GM04503 (cell line): ENCODE measurements at regions not wholly inside any gene's neighbourhood (a gene's known extent, or its start where the extent isn't known, plus 50 kb on each side); places are given as distances from the start of the nearest gene placed in this dataset.
"Not testable (repeated sequence)": the region's sequence is repeated elsewhere in the genome, so short reads cannot be mapped to it uniquely, and the experiment has no call there.

ENCODE experiments used
- DNase-seq: peaks from one replicate; pipeline ENCODE4 v3.0.0-alpha.2; 2012; ENCODE audit warnings: low read depth

DNA sequence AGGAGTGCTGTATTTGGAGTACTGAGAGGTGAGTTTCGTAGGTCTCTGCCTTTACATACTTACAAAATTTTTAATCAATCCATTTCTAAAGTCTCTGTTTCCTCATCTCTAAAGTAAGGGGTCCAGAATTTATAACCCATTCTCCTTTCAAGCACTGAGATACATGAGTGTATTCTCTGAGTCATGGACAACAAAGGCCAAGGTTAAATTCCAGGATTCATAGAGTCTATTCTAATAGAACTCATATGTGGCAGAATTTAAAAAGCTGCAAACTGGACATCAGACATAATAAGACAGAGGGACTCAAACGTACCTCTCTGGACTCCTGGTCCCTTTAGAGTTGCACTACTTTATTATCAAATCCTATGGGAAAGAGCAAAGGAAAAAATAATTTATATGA is 112.5 kb upstream of the SLIT3 start:
- no peak for DNase-seq

DNA sequence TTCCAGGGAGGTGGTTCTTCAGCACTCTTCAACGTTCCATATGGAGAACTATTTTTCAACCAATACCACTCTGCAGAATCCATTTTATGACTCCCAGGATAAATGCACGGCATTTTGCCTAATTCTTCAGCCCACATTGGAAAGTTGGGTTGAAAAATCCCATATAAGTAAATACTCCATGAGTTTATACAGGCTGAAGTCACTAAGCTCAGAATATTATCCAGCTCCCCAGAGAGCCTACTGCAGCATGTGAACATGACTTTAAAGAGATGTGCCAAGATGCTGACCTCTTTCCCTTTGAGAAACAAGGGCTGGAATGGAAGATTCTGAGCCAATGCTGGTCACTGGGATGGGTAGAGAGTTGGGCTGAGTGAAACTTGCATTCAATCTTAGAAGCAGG is 111.9 kb upstream of the SLIT3 start:
- DNase-seq, result no peak

DNA sequence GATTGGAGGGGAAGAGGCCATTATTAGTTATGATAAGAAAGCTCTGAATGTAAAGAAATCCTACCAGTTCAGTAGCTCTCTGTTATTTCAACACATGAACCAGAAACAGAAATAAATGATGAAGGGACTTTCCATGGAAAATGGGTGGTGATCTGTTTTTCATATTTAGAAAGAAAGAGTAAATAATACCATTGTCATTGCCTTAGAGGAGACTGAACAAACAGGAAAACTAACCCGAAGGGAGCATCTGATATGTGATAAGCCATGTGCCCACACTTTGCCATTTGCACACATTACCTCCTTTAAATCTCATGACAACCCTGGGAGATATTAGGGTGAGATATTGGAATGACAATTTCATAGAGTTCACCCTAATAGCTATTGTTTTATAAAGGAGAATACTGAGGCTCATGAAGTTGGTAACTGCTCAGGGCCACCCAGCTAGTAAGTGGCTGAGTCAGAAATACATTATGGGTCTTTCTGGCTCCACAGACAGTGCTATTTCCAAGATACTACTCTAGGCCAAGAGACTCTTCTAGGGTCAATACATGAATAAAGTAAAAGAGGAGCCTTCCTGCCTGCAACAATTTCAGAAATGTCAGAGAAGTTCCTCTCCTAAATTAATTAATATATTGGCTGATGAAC is 111.0 kb upstream of the SLIT3 start:
- no peak for DNase-seq

DNA sequence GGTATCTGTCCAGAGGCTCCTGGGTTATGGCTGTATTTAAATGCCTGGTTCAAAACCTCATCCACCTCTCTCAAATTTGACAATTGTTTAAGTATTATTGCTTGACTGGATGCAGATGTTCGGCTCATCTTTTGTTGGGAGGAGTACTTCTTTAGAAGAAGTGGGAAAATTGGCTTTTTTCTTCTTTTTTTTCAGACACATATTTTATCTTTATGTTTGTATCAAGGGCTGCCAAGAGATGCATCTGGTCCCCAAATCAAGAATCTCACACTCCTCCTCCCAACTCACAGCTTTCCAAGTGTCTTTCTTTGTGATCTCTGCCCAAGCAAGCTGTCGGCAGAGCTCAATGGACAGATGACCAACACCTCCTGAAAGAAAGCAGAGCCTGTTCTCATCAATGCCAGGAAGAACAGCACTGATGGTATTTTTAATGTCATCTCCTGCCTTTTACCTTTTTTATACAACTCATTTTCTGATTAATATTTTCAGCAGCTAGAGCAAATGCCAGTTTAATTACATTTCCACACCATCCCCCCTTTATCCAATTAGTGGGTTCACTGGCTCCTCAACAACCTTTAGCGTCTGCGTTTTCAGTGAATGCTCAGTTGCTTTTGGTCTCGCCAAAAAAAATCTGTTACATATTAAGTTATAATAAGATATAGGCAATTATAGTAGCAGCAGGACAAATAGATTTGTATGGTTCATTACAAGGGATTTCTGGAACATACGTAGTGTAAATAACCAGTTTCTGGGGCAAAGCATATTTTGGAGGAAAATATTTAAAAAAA is 110.3 kb upstream of the SLIT3 start:
- no peak for DNase-seq

DNA sequence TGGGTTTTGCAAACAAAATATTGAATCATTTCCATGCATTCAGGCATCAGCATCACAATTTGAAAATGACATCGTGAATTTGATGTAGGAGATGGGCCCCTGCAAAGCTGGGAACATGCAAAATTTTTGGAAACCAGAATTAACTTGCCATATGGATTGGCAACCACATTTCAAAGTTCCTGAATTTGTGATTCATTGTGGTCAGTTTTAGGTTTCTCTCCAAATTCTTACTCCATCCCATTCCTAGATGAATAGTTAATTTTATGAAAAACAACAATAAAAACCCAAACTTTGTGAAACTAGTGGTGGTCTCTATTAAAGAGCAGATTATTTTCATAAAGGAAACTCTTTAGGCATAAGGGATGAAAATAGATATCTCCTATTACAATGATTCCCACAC is 107.8 kb upstream of the SLIT3 start:
- DNase-seq, result no peak

DNA sequence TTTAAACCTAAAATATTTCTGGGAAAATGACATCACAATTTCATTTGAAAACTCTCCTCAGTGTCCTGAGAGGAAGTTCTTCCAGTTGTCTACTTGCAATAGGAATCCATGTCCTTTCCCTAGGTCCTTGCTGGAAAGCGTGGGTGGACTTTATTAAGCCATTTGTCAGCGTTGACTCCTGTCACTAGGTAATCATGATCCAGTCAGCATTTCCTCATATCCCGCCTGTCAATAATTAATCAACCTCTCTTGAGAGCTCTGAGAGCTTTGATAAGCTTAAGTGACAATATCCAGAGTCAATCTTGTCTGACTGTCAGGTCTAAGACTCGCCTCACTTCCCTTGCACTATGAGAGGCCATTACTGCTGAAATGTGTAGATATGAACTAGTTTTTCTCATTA is 107.2 kb upstream of the SLIT3 start:
- no peak for DNase-seq

DNA sequence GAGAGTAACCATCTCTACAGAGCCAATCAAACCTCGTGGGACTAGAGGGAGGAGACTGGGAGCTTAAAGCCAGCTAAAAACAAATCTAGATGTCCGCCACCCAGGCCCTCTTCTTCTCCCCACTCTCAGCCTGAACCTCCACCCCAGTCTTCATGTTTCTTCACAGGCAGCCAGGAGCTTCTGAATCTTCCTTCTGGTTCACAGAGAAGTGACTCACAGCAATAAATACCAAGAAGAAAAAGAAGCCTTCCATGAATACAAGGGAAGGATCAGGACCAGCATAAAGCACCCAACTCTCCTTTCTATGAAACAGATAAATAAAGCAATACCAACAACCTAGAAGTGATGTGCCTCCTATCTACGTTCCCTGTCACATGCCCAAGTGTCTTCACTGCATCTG is 103.3 kb upstream of the SLIT3 start:
- no peak for DNase-seq

DNA sequence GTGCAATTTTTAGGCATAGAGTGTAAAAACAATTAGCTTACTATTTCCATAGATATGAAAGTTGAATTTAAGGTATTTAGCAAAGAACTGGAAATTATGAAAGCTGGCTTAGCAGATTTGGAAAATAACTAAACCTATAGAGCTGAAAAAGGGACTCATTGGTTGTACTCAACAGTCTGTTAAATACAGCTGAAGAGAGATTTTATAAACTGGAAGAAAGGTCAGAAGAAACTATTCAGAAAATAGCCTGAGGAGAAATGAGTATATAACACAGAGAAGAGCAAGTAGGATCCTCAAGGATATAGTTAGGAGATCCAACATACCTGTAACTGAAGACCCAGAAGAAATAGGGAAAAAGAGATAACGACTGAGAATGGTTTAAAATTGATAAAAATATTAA is 97.6 kb upstream of the SLIT3 start:
- no peak for DNase-seq

DNA sequence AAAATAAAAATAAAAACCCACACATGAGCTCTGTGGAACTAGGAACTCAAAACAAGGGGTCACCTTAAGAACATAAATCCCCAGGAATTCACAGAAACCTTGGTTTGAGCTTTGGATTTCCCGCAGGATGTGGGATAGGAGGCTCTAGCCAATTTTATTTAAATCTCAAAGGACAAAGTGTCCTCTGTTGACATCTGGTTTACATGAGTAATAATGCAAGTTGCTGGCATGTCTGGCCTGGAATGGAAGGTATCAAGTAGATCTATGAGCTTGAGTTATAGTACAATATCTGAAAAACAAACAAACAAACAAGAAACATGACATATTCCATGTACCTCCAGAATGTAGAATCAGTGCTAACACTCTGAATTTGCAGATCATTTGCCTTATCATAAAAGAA is 94.2 kb upstream of the SLIT3 start:
- DNase-seq, result no peak

DNA sequence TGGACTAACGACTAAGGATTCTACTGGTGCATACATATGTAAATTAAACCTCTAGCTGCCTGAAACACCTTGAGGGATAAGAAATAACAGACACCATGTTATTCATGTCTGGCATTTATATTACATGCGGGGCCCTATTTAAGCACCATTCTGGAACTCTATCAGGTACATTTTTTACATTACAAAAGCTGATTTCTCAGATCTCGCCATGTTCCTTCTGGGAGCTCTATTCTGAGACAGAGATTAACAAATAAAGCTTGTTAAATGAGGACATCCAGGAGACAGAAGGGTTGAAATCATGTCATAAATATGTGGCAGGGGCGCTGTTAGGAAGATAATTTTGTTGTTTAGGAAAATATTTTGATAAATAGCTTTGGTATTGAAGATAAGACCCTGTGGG is 93.4 kb upstream of the SLIT3 start:
- no peak for DNase-seq

DNA sequence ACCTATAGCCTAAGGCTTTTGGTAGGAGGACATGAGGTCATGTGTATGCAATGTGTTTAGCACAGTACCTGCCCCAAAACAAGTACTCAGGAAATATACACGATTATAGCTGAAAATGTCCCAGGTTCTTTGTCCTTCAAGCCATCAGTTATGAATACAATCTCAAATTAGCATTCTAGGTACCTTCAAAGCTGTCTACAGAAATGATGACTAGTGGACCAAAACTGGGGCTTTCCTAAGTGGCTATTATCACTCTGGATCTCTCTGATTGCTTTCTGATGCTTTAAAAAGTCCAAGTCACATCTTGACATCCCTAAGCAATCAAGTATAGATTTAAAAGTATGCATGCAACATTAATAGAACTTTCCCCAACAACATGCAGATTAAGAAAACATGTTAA is 93.0 kb upstream of the SLIT3 start:
- DNase-seq, result no peak

DNA sequence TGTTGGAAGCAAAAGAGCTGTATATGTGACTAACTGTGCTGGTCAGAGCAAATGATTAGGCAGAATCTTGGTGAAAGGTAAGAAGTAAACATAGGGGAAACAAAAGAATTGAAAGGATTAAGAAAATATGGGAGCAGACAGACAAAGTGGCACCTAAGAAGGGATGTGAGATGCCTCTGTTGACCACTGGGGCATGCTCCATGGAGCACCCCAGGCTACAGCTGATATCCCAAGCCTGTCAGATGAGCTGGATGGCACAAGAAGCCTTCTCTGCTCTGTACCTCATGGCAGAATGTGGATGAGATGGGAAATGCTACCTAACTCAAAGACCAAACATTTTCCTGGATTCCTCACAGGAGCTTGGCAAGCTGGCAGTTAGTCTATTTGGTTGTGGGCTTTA is 89.3 kb upstream of the SLIT3 start:
- no peak for DNase-seq

DNA sequence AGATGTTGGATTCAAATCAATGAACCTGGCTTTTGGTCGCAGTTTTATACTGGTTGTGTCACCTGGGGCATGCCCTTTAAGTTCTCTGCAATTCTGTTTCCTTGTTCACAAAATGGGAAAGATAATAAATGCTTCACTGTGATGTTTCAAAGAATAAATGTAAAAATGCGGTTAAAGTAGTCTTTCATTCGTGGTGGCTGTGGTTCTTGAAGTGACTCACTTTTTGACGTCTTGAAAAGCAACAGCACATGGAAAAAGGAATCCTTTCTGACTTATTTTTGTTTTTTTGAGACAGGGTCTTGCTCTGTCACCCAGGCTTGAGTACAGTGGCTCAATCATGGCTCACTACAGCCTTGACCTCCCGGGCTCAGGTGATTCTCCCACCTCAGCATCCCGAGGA is 88.4 kb upstream of the SLIT3 start:
- DNase-seq, result no peak

DNA sequence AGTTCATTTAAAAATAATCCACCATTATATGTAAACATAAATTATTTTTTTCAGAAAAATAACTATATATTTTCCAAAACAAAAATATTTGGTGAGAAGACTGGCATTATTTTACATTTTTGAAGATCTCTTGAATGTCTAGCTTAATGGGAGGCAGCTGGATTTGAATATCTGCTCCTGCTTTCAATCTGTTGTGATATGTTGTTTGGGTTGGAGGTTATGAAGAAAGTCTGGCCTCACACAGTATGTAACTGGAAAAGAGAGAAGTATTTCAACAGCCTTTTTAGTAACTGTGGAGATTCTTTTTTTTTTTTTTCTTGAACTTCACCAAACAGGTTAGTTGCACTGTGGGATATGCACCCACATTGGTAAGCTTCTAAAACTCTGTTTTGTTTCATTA is 84.7 kb upstream of the SLIT3 start:
- DNase-seq, result no peak

DNA sequence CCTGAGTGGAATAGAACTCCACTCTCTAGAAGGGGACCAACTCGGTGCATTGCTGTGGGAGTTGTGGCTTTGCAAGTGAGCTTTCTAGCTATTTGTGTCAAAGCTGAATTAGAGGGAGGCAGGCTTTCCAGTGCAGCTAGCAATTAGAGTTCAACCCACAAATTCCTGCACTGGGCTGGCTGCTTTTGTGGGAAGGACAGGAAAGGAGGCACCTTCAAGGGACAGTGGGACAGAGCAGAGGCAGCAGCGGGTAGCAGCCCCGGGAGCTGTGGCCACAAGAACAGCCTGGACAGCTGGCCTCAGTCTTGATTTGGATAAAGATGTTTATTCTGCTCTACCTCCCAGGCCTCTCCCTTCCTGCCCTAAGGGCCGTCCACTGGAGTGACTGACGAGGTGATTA is 83.7 kb upstream of the SLIT3 start:
- no peak for DNase-seq

DNA sequence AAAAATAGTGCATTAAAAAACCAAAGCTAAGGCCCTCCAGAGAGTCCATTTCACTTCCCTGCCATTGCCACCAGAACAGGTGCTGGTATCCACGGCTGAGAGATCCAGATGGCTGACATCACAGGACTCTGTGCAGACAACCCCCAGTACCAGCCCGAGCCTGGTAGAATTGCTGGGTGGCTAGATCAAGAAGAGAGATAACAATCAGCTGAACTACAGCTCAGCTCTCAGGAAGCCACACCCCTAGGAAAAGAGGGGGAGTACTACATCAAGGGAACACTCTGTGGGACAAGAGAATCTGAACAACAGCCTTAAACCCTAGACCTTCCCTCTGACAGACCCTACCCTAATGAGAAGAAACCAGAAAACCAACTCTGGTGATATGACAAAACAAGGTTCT is 73.8 kb upstream of the SLIT3 start:
- no peak for DNase-seq

DNA sequence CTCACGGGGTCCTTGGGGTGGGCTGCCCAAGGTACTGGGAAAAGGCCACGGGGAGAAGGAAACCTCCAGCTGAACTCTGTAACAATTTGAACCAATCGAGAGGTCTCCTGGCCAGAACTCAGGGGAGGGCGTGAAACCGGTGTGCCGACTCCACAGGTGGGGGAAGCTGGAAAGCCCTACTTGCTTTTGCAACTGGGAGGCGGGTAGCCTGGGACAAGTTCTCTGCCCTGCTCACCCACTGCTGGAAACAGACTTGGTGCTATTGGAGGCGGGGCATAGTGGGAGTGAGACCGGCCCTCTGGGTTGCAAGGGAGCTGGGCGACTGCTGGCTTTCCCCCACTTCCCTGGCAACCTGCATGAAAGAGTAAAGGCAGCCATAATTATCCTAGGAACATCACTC is 73.2 kb upstream of the SLIT3 start:
- DNase-seq, result no peak

DNA sequence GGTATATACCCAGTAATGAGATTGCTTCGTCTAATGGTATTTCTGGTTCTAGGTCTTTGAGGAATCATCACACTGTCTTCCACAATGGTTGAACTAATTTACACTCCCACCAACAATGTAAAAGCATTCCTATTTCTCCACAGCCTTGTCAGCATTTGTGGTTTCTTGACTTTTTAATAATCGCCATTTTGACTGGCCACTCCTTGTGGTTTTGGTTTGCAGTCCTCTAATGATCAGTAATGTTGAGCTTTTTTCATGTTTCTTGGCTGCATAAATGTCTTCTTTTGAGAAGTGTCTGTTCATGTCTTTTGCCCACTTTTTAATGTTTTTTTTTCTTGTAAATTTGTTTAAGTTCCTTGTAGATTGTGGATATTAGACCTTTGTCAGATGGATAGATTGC is 70.9 kb upstream of the SLIT3 start:
- DNase-seq, result not testable (repeated sequence)

DNA sequence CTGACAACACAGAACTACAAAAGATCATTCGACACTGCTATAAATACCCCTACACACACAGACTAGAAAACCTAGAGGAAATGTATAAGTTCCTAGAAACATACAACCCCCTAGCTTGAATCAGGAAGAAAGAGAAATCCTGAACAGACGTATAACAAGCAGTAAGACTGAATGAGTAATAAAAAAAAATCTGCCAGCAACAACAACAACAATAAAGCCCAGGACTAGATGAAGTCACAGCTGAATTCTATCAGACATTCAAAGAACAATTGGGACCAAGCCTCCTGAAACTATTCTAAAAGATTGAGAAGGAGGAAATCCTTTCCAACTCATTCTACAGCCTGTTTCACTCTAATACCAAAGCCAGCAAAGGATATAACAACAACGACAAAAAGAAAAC is 68.2 kb upstream of the SLIT3 start:
- DNase-seq, result no peak

DNA sequence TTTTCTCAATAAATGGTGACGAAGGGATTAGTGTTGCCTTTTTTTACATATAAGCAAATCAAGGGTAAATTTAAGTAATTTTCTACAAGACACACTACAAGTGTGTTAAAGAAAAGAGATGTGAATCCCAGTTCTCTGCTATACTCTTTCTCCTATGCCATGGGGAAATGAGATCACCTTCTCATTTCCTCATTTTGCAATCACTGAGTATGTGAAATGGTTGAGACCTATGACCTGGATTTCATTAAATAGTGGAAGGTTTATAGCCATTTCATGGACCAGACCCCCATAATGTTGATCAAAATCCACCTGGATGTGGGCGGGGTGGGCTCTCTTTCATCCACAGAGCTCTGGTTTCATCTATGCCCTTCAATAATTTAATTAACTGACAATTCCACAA is 66.9 kb upstream of the SLIT3 start:
- DNase-seq, result no peak

DNA sequence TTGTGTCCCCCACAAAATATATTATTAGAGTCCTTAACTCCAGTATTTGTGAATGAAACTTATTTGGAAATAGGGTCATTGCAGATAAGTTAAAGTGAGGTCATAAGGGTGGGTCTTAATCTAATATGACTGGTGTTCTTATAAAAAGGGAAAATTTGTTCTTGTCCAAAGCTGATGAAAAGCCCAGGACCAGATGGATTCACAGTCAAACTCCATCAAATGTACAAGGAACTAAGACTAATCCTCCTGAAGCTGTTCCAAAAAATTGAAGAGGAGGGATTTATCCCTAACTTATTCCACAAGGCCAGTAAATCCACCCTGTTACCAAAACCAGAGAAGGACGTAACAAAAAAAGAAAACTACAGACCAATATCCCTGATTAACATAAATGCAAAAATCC is 56.4 kb upstream of the SLIT3 start:
- DNase-seq, result no peak

DNA sequence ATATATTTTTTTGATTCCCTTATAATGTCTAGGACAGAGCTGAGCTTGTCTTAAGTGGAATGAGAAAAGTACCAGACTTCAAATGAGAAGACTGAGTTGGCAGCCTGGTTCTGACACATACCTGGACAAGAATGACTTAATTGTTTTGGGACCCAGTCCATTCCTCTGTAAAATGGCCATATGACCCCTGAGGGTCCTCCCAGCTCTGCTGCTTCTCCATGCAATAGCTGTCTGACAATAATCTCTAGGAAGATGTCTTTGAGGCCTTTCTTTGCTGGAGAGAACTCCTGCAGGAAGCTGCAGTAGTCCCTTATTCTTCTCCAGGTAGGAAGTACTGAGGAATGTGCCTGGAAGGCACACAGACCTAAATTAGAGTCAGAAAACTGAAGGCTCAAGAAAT is 55.9 kb upstream of the SLIT3 start:
- DNase-seq, result no peak

DNA sequence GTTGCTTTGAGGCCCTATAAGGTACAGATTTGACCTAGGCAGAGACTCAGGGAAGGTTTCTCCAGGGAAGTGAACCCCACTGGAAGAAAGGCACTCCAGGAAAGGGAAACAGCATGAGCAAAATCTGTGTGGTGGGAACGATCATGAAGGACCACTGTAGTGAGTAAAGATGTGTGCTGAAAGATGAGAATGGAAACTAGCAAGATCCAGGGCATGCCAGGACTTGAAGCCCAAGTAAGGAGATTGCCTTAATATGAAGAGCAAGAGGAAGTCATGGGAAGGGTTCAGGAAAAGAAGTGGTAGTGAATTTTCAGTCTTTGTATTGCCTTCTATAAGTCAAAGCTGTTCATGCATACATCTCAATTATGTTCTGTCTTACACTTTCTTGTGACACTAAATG is 55.2 kb upstream of the SLIT3 start:
- DNase-seq, result no peak

DNA sequence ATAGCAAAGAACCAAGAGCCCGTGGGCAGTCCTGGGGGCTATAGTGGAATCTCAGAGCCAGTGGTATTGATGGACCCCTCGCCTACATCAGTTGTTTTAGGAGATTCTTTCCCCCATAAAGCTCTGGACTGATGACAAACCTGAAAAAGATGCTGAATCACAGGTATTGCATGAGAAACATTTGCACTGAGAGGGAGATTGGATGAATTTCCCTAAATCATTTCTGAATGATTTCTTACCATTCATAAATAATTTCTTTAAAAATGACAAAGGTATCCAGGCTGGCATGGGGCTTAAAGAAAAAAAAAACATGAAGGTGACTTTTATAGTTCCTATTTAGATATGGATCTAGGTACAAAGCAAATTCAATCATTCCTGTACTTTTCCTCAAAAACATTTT is 54.0 kb upstream of the SLIT3 start:
- DNase-seq, result no peak
